GM12891 (cell line): ENCODE measurements at regions not wholly inside any gene's neighbourhood (a gene's known extent, or its start where the extent isn't known, plus 50 kb on each side); places are given as distances from the start of the nearest gene placed in this dataset.

Experiments
- PAX5 ChIP-seq: IDR thresholded peaks from 2 replicates; pipeline ENCODE4 v1.6.1; 2011; ENCODE audit warnings: low read length, moderate library complexity, mild to moderate bottlenecking; ENCODE audit not compliant: insufficient read depth, severe bottlenecking
- POLR2A ChIP-seq: IDR thresholded peaks from 2 replicates; pipeline ENCODE4 v1.6.1; 2011; ENCODE audit warnings: low read depth, low read length, control low read depth
- POLR2AphosphoS5 ChIP-seq: IDR thresholded peaks from 2 replicates; pipeline ENCODE4 v1.6.1; 2011; ENCODE audit warnings: low read depth, low read length, control low read depth
- POU2F2 ChIP-seq: IDR thresholded peaks from 2 replicates; pipeline ENCODE4 v1.6.1; 2011; ENCODE audit warnings: low read depth, mild to moderate bottlenecking, control low read depth, low read length, moderate library complexity
- SPI1 ChIP-seq: IDR thresholded peaks from 2 replicates; pipeline ENCODE4 v1.6.1; 2011; ENCODE audit warnings: low read depth, low read length, control low read depth
- TAF1 ChIP-seq: IDR thresholded peaks from 2 replicates; pipeline ENCODE4 v1.6.1; 2011; ENCODE audit warnings: low read depth, low read length, control low read depth

DNA sequence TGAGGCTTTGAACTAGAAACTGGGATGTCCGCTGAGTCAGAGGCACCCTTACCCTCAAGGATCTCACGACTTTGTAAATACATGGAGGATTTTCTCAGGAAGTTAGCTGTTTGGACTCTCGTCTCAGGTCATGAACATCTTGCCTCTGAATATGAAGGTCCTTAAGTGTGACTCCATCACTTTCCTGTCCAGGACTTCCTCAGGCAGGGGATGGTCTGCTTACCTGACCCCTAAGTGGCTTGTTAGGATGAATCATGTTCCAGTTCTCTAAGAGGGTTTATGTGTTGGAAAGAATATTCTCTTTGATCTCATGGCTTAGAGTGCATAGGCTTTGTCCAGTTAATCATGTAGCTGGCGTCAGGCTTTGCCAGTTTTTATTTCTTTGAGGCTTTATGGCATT is 511.7 kb upstream of the KLF4 start:
- no peak for TF ChIP-seq POLR2A
- TF ChIP-seq POLR2AphosphoS5 = no peak
- TF ChIP-seq SPI1 = no peak
- TF ChIP-seq POU2F2 = no peak
- no peak for TF ChIP-seq PAX5
- TF ChIP-seq TAF1 = no peak
